ENCODE measurements at regions not wholly inside any gene's neighbourhood (a gene's known extent, or its start where the extent isn't known, plus 50 kb on each side); places are given as distances from the start of the nearest gene placed in this dataset.

GRCh38 chr4:122514671-122515070, 58.1 kb upstream of the IL2 start:
- Mint-ChIP-seq H3K27ac (ENCODE audit: unreplicated experiment) (no peak overlapping the region), H3K9me3 (ENCODE audit: low read depth, unreplicated experiment) (no peaks in the 10 kb centered on the region), H3K4me1 (ENCODE audit: low read depth, unreplicated experiment) (no peaks in the 10 kb centered on the region), H3K27me3 (ENCODE audit: unreplicated experiment) (peaks cover 71% of the 10 kb centered on the region), H3K4me3 (ENCODE audit: low read depth, unreplicated experiment) (no peak overlapping the region), H3K36me3 (ENCODE audit: insufficient read depth, unreplicated experiment) (no peaks in the 10 kb centered on the region)
- BruUV-seq (replicated peaks) = no TSS peak
- intact Hi-C loops (cut with micrococcal nuclease; ENCODE audit: unreplicated experiment) = no loop called here
- DNase-seq = no peak
- CTCF ChIA-PET = no interaction called here
- TF ChIP-seq CTCF (IDR thresholded peaks at IDR 0.05; ENCODE audit: unreplicated experiment) = no peak

GRCh38 chr4:122512430-122512829, 55.9 kb upstream of the IL2 start:
- Mint-ChIP-seq H3K4me3 (ENCODE audit: low read depth, unreplicated experiment) (no peak overlapping the region), H3K36me3 (ENCODE audit: insufficient read depth, unreplicated experiment) (no peaks in the 10 kb centered on the region), H3K9me3 (ENCODE audit: low read depth, unreplicated experiment) (no peaks in the 10 kb centered on the region), H3K27me3 (ENCODE audit: unreplicated experiment) (peaks cover 51% of the 10 kb centered on the region), H3K4me1 (ENCODE audit: low read depth, unreplicated experiment) (no peaks in the 10 kb centered on the region), H3K27ac (ENCODE audit: unreplicated experiment) (no peak overlapping the region)
- no TSS peak for BruUV-seq (replicated peaks)
- CTCF ChIA-PET = no interaction called here
- intact Hi-C loops (cut with micrococcal nuclease; ENCODE audit: unreplicated experiment) = no loop called here
- TF ChIP-seq CTCF (IDR thresholded peaks at IDR 0.05; ENCODE audit: unreplicated experiment) = no peak
- DNase-seq = no peak

- Mint-ChIP-seq H3K27ac (ENCODE audit: unreplicated experiment) (no peak overlapping the region), H3K36me3 (ENCODE audit: insufficient read depth, unreplicated experiment) (no peaks in the 10 kb centered on the region), H3K4me1 (ENCODE audit: low read depth, unreplicated experiment) (no peaks in the 10 kb centered on the region), H3K4me3 (ENCODE audit: low read depth, unreplicated experiment) (no peak overlapping the region), H3K9me3 (ENCODE audit: low read depth, unreplicated experiment) (no peaks in the 10 kb centered on the region), H3K27me3 (ENCODE audit: unreplicated experiment) (peaks cover 52% of the 10 kb centered on the region)
- intact Hi-C loops (cut with micrococcal nuclease; ENCODE audit: unreplicated experiment) = no loop called here
- no peak for DNase-seq
- CTCF ChIA-PET = no interaction called here
- no peak for TF ChIP-seq CTCF (IDR thresholded peaks at IDR 0.05; ENCODE audit: unreplicated experiment)
- BruUV-seq (replicated peaks) = no TSS peak
Observed at GRCh38 chr4:122508083-122508482, 51.6 kb upstream of the IL2 start.

Measured in Calu3 (cell line).